Kidney (tissue), 13 donors: ENCODE measurements at regions not wholly inside any gene's neighbourhood (a gene's known extent, or its start where the extent isn't known, plus 50 kb on each side); places are given as distances from the start of the nearest gene placed in this dataset.
"Not testable (repeated sequence)": the region's sequence is repeated elsewhere in the genome, so short reads cannot be mapped to it uniquely, and the experiment has no call there.

Experiments used
- DNase-seq, 5 donors: peaks; one replicate each; pipeline ENCODE4 v3.0.0-alpha.2; 2013 to 2020
- FAIRE-seq: peaks from 2 replicates; lab custom pipeline; 2012; peaks lifted over from hg19 to GRCh38; lab: Jason Lieb, UNC
- H3K27ac ChIP-seq, 2 donors: one replicate each; pipeline ENCODE4 v1.7.0; 2013; ENCODE audit warnings: low read depth in 2 of 2, low read length in 2 of 2, inconsistent platforms in 1 of 2
- H3K27me3 ChIP-seq: one replicate; pipeline ENCODE4 v1.7.1; 2013; ENCODE audit warnings: low read length, inconsistent platforms; ENCODE audit not compliant: control insufficient read depth, insufficient read depth
- H3K36me3 ChIP-seq, 3 donors: one replicate each; pipeline versions ENCODE4 v1.7.0 to v1.7.1; 2013; ENCODE audit warnings: low read length in 3 of 3, control low read depth in 1 of 3, inconsistent platforms in 1 of 3; ENCODE audit not compliant: insufficient read depth in 3 of 3, control insufficient read depth in 2 of 3
- H3K4me1 ChIP-seq, 3 donors: one replicate each; pipeline versions ENCODE4 v1.7.0 to v1.7.1; 2013; ENCODE audit warnings: low read length in 3 of 3, inconsistent platforms in 1 of 3, low read depth in 1 of 3; ENCODE audit not compliant: control insufficient read depth in 2 of 3, insufficient read depth in 2 of 3
- H3K4me3 ChIP-seq, 3 donors: one replicate each; pipeline versions ENCODE4 v1.7.0 to v1.8.1; 2013; ENCODE audit warnings: low read length in 3 of 3, control low read depth in 1 of 3, inconsistent platforms in 1 of 3
- H3K9ac ChIP-seq, 3 donors: one replicate each; pipeline versions ENCODE4 v1.7.0 to v1.7.1; 2013; ENCODE audit warnings: low read length in 3 of 3, control low read depth in 1 of 3, inconsistent platforms in 1 of 3
- H3K9me3 ChIP-seq, 3 donors: one replicate each; pipeline versions ENCODE4 v1.7.0 to v1.7.1; 2013; ENCODE audit warnings: low read length in 3 of 3, control low read depth in 1 of 3, inconsistent platforms in 1 of 3; ENCODE audit not compliant: control insufficient read depth in 2 of 3, insufficient read depth in 1 of 3
- intact Hi-C: fragments of 100-400 bp; cut with DNase I; formaldehyde crosslinking; loops from one replicate; pipeline ENCODE4 v1.11.1; 2022
- TF ChIP-seq, protein P1 (sequence below): IDR thresholded peaks from 3 replicates; pipeline ENCODE4 v1.5.1; 2012; ENCODE audit warnings: mild to moderate bottlenecking, moderate library complexity, borderline replicate concordance; ENCODE audit not compliant: insufficient read depth; ENCODE audit errors: extremely low read depth
- donor health status: control.
- donor health status: control.
- donor health status: control.
- donor health status: control.
- donor health status: control.
- donor health status: DM: yes; HTN: yes; CAD: no.
- donor health status: Normal renal cell carcinoma (clear cell type).

DNA sequence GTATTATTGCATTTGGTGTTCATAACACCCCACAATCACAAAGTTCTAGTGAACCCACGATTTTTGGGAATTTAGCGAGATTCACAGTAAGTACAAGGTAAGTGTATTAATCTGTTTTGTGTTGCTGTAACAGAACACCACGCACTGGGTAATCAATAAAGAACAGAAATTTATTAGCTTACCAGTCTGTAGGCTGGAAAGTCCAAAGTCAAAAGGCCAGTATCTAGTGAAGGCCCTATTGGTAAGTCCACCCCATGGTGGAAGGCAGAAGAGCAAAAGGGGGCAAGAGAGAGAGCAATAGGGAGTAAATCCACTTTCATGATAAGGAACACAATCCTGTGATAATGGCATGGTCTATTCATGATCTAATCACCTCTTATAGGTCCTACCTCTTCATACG is 190.3 kb upstream of the KCNMB2 start:
- H3K4me3 ChIP-seq: no peak overlapping the region
- FAIRE-seq (no peak), DNase-seq (no peak)
- no peaks in the 10 kb centered on the region for H3K27me3 ChIP-seq
- no peaks in the 10 kb centered on the region for H3K36me3 ChIP-seq
- H3K4me1 ChIP-seq: no peaks in the 10 kb centered on the region
- H3K27ac ChIP-seq: no peak overlapping the region
- intact Hi-C loops: no loop called here
- TF ChIP-seq, protein P1, sequence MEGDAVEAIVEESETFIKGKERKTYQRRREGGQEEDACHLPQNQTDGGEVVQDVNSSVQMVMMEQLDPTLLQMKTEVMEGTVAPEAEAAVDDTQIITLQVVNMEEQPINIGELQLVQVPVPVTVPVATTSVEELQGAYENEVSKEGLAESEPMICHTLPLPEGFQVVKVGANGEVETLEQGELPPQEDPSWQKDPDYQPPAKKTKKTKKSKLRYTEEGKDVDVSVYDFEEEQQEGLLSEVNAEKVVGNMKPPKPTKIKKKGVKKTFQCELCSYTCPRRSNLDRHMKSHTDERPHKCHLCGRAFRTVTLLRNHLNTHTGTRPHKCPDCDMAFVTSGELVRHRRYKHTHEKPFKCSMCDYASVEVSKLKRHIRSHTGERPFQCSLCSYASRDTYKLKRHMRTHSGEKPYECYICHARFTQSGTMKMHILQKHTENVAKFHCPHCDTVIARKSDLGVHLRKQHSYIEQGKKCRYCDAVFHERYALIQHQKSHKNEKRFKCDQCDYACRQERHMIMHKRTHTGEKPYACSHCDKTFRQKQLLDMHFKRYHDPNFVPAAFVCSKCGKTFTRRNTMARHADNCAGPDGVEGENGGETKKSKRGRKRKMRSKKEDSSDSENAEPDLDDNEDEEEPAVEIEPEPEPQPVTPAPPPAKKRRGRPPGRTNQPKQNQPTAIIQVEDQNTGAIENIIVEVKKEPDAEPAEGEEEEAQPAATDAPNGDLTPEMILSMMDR: no peak
- no peak overlapping the region for H3K9ac ChIP-seq
- H3K9me3 ChIP-seq: no peaks in the 10 kb centered on the region

DNA sequence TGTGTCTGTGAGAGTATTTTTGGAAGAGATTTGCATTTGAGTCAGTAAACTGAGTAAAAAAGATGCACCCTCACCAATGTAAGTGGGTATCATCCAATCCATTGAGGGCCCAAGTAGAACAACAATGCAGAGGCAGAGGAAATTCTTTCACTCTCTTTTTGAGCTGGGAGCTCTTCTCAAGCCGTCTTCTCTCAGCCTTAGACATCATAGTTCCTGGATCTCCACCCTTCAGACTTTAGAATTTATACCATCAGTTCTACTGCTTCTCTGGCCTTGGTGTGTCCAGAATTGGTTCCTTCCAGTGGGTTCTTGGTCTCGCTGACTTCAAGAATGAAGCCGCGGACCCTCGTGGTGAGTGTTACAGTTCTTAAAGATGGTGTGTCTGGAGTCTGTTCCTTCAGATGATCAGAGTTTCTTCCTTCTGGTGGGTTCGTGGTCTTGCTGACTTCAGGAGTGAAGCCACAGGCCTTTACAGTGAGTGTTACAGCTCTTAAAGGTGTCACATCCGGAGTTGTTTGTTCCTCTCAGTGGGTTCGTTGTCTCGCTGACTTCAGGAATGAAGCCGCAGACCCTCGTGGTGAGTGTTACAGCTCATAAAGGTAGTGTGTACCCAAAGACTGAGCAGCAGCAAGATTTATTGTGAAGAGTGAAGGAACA is 187.5 kb upstream of the KCNMB2 start:
- intact Hi-C loops, FAIRE-seq, H3K36me3 ChIP-seq, H3K9me3 ChIP-seq, DNase-seq, H3K9ac ChIP-seq, H3K4me3 ChIP-seq, H3K27ac ChIP-seq, H3K27me3 ChIP-seq, H3K4me1 ChIP-seq: not testable (repeated sequence)

DNA sequence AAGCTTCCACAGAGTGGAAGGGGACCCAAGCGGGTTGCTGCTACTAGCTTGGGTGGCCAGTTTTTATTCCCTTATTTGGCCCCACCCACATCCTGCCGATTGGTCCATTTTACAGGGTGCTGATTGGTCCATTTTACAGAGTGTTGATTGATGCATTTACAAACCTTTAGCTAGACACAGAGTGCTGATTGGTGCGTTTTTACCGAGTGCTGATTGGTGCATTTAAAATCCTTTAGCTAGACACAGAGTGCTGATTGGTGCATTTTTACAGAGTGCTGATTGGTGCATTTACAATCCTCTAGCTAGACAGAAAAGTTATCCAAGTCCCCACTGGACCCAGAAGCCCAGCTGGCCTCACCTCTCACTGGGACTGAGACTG is 187.0 kb upstream of the KCNMB2 start:
- DNase-seq, H3K27ac ChIP-seq, intact Hi-C loops, FAIRE-seq, H3K9ac ChIP-seq, H3K9me3 ChIP-seq, H3K36me3 ChIP-seq, H3K4me1 ChIP-seq, H3K27me3 ChIP-seq, H3K4me3 ChIP-seq: not testable (repeated sequence)

DNA sequence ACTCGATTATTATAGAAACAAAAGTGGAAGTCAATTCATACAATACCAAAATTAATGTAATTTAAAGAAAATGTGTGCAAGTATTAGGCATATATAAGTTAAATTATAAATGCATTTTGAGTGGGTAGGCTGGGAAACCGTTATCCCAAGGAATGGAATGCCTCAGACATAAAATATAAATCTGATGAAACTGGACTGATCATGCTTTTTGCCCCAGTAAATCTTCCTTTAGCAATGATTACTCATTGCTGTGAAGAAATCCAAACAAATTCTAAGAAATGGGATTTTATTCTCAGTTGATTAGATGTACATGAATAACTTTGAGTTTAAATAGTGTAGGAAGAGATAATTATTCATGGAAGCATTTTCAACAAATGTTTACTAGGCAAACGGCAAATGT is 185.5 kb upstream of the KCNMB2 start:
- Histone ChIP-seq H3K9ac (no peak overlapping the region), H3K9me3 (no peaks in the 10 kb centered on the region), H3K27me3 (no peaks in the 10 kb centered on the region), H3K4me1 (no peaks in the 10 kb centered on the region), H3K27ac (no peak overlapping the region), H3K36me3 (no peaks in the 10 kb centered on the region), H3K4me3 (no peak overlapping the region)
- TF ChIP-seq, protein P1: no peak
- intact Hi-C loops: no loop called here
- no peak for DNase-seq
- FAIRE-seq: no peak
